ENCODE measurements at regions not wholly inside any gene's neighbourhood (a gene's known extent, or its start where the extent isn't known, plus 50 kb on each side); places are given as distances from the start of the nearest gene placed in this dataset.

- H3K9me3 ChIP-seq (ENCODE audit: low read length), result no peaks in the 10 kb centered on the region
- no peaks in the 10 kb centered on the region for H3F3A ChIP-seq (ENCODE audit: low read length, unreplicated experiment)
- no peaks in the 10 kb centered on the region for H4K20me1 ChIP-seq (ENCODE audit: low read length)
- TF ChIP-seq EZH2phosphoT487 (IDR thresholded peaks at IDR 0.05; ENCODE audit: borderline replicate concordance, low read length), result no peak
- TF ChIP-seq EZH2 (IDR thresholded peaks at IDR 0.05; ENCODE audit: low read length, unreplicated experiment), result no peak
- TF ChIP-seq CTCF (conservative IDR thresholded peaks at IDR 0.05; ENCODE audit: low read depth, low read length), result no peak
- no peak overlapping the region for H3K27ac ChIP-seq (ENCODE audit: low read length)
- H3K9ac ChIP-seq (ENCODE audit: low read length), result no peak overlapping the region
- peaks cover 20% of the 10 kb centered on the region for H3K4me1 ChIP-seq (ENCODE audit: insufficient read depth, low read length)
- peak; percentile 39 for DNase-seq
- no peaks in the 10 kb centered on the region for H3K27me3 ChIP-seq (ENCODE audit: low read length)
- H3K36me3 ChIP-seq (ENCODE audit: low read depth, low read length), result no peaks in the 10 kb centered on the region
- ChIA-PET CTCF (no interaction called here), POLR2A (ENCODE audit: unreplicated experiment) (interaction anchor here (0.5 to 0.8 kb wide), 2 partner anchors 9 to 200 kb away, joined by 3 to 6 read pairs; no protein-coding TSS in a partner anchor)
- no peaks in the 10 kb centered on the region for H3K9me2 ChIP-seq (replicated peaks; ENCODE audit: low read length)
- BruUV-seq (replicated peaks), result no TSS peak
- no peak overlapping the region for H3K4me3 ChIP-seq (ENCODE audit: low read length)
- ATAC-seq, result peak; percentile 65
- H3K79me2 ChIP-seq (ENCODE audit: low read length), result no peaks in the 10 kb centered on the region
- intact Hi-C loops (cut with micrococcal nuclease), result no loop called here
- H2AFZ ChIP-seq (ENCODE audit: low read length), result no peak overlapping the region
- H3K4me2 ChIP-seq (ENCODE audit: low read length), result no peak overlapping the region
These were observed 120.0 kb downstream of the TMCO5A start for GRCh38 chr15:38054488-38054887.

- H3K27ac ChIP-seq (ENCODE audit: low read length), result no peak overlapping the region
- no peaks in the 10 kb centered on the region for H3K36me3 ChIP-seq (ENCODE audit: low read depth, low read length)
- no TSS peak for BruUV-seq (replicated peaks)
- no peaks in the 10 kb centered on the region for H4K20me1 ChIP-seq (ENCODE audit: low read length)
- no peak overlapping the region for H3K4me2 ChIP-seq (ENCODE audit: low read length)
- CTCF ChIA-PET, result no interaction called here
- no peaks in the 10 kb centered on the region for H3K27me3 ChIP-seq (ENCODE audit: low read length)
- no peak overlapping the region for H2AFZ ChIP-seq (ENCODE audit: low read length)
- H3K4me3 ChIP-seq (ENCODE audit: low read length), result no peak overlapping the region
- peaks cover 17% of the 10 kb centered on the region for H3K4me1 ChIP-seq (ENCODE audit: insufficient read depth, low read length)
- H3F3A ChIP-seq (ENCODE audit: low read length, unreplicated experiment), result no peaks in the 10 kb centered on the region
- H3K9me3 ChIP-seq (ENCODE audit: low read length), result no peaks in the 10 kb centered on the region
- H3K9me2 ChIP-seq (replicated peaks; ENCODE audit: low read length), result 0 out of 2 replicates have a peak, but pooled peaks cover 3% of the 10 kb centered on the region
- no peak overlapping the region for H3K9ac ChIP-seq (ENCODE audit: low read length)
- POLR2A ChIA-PET (ENCODE audit: unreplicated experiment), result no interaction called here
- ATAC-seq, result no peak
- intact Hi-C loops (cut with micrococcal nuclease), result loop anchor here (1.0 kb wide), 1 partner anchor 8 kb away; no protein-coding TSS in a partner anchor
- TF ChIP-seq EZH2 (IDR thresholded peaks at IDR 0.05; ENCODE audit: low read length, unreplicated experiment) (no peak), CTCF (conservative IDR thresholded peaks at IDR 0.05; ENCODE audit: low read depth, low read length) (no peak), EZH2phosphoT487 (IDR thresholded peaks at IDR 0.05; ENCODE audit: borderline replicate concordance, low read length) (no peak)
- H3K79me2 ChIP-seq (ENCODE audit: low read length), result no peaks in the 10 kb centered on the region
- no peak for DNase-seq
These were observed 124.2 kb downstream of the TMCO5A start for GRCh38 chr15:38058596-38059075.

- CTCF ChIA-PET, result no interaction called here
- no peaks in the 10 kb centered on the region for H3K27me3 ChIP-seq (ENCODE audit: low read length)
- POLR2A ChIA-PET (ENCODE audit: unreplicated experiment), result interaction anchor here (0.5 kb wide), 1 partner anchor 167 kb away, joined by 4 read pairs; no protein-coding TSS in a partner anchor
- no peak overlapping the region for H3K27ac ChIP-seq (ENCODE audit: low read length)
- H3K4me3 ChIP-seq (ENCODE audit: low read length), result no peak overlapping the region
- H3K9me3 ChIP-seq (ENCODE audit: low read length), result no peaks in the 10 kb centered on the region
- 0 out of 2 replicates have a peak, but pooled peaks cover 3% of the 10 kb centered on the region for H3K9me2 ChIP-seq (replicated peaks; ENCODE audit: low read length)
- H3K4me1 ChIP-seq (ENCODE audit: insufficient read depth, low read length), result peaks cover 17% of the 10 kb centered on the region
- H3K9ac ChIP-seq (ENCODE audit: low read length), result no peak overlapping the region
- no peaks in the 10 kb centered on the region for H3K79me2 ChIP-seq (ENCODE audit: low read length)
- no peaks in the 10 kb centered on the region for H3F3A ChIP-seq (ENCODE audit: low read length, unreplicated experiment)
- no TSS peak for BruUV-seq (replicated peaks)
- H2AFZ ChIP-seq (ENCODE audit: low read length), result no peak overlapping the region
- intact Hi-C loops (cut with micrococcal nuclease), result loop anchor here (1.0 kb wide), 1 partner anchor 9 kb away; no protein-coding TSS in a partner anchor
- H3K4me2 ChIP-seq (ENCODE audit: low read length), result 0 out of 2 replicates have a peak overlapping the region, but pooled peaks have one; percentile 7
- DNase-seq (peak; percentile 81), ATAC-seq (peak; percentile 88)
- TF ChIP-seq EZH2 (IDR thresholded peaks at IDR 0.05; ENCODE audit: low read length, unreplicated experiment) (no peak), EZH2phosphoT487 (IDR thresholded peaks at IDR 0.05; ENCODE audit: borderline replicate concordance, low read length) (no peak), CTCF (conservative IDR thresholded peaks at IDR 0.05; ENCODE audit: low read depth, low read length) (no peak)
- no peaks in the 10 kb centered on the region for H3K36me3 ChIP-seq (ENCODE audit: low read depth, low read length)
- H4K20me1 ChIP-seq (ENCODE audit: low read length), result no peaks in the 10 kb centered on the region
These were observed 125.2 kb downstream of the TMCO5A start for GRCh38 chr15:38059665-38060064.
